HG03066 (cell line): ENCODE measurements at regions not wholly inside any gene's neighbourhood (a gene's known extent, or its start where the extent isn't known, plus 50 kb on each side); places are given as distances from the start of the nearest gene placed in this dataset.
"Not testable (repeated sequence)": the region's sequence is repeated elsewhere in the genome, so short reads cannot be mapped to it uniquely, and the experiment has no call there.

ENCODE experiments used
- ATAC-seq: cut with Tn5 transposase; IDR thresholded peaks from one replicate; pipeline ENCODE4 v1.9.1; 2021; ENCODE audit warnings: low read depth; ENCODE audit not compliant: unreplicated experiment

GRCh38 chr10:124324856-124325632, 93.7 kb downstream of the OAT start:
- no peak for ATAC-seq

GRCh38 chr10:124324451-124324850, 94.3 kb downstream of the OAT start:
- no peak for ATAC-seq

GRCh38 chr10:124323806-124324205, 94.9 kb downstream of the OAT start:
- no peak for ATAC-seq

- no peak for ATAC-seq
Measured at GRCh38 chr10:124323111-124323725, 95.5 kb downstream of the OAT start.

GRCh38 chr10:124322191-124322980, 96.3 kb downstream of the OAT start:
- no peak for ATAC-seq

GRCh38 chr10:124321433-124322089, 97.2 kb downstream of the OAT start:
- ATAC-seq: no peak

- ATAC-seq: no peak
Measured at GRCh38 chr10:124320778-124321432, 97.8 kb downstream of the OAT start.

- ATAC-seq: no peak
Measured at GRCh38 chr10:124319926-124320391, 98.8 kb downstream of the OAT start.

- not testable (repeated sequence) for ATAC-seq
Measured at GRCh38 chr10:124319520-124319919, 99.2 kb downstream of the OAT start.

- no peak for ATAC-seq
Measured at GRCh38 chr10:124318811-124319210, 99.9 kb downstream of the OAT start.

GRCh38 chr10:124318076-124318475, 100.6 kb downstream of the OAT start:
- ATAC-seq: no peak

- ATAC-seq: no peak
Measured at GRCh38 chr10:124316326-124316725, 102.4 kb downstream of the OAT start.

GRCh38 chr10:124315591-124316270, 103.0 kb downstream of the OAT start:
- ATAC-seq: no peak

GRCh38 chr10:124313374-124313773, 105.3 kb downstream of the OAT start:
- ATAC-seq: no peak

GRCh38 chr10:124308811-124309210, 109.9 kb downstream of the OAT start:
- ATAC-seq: no peak

GRCh38 chr10:124308056-124308645, 110.6 kb downstream of the OAT start:
- no peak for ATAC-seq

GRCh38 chr10:124307591-124307990, 111.1 kb downstream of the OAT start:
- ATAC-seq: no peak

GRCh38 chr10:124306922-124307371, 111.8 kb downstream of the OAT start:
- no peak for ATAC-seq

GRCh38 chr10:124306520-124306919, 112.2 kb downstream of the OAT start:
- ATAC-seq: no peak
